Adrenal gland (tissue), 9 donors: ENCODE measurements at regions not wholly inside any gene's neighbourhood (a gene's known extent, or its start where the extent isn't known, plus 50 kb on each side); places are given as distances from the start of the nearest gene placed in this dataset.

Experiments used
- DNase-seq, 7 donors: peaks; one replicate each; pipeline ENCODE4 v3.0.0-alpha.2; 2019 to 2020
- H3K27ac ChIP-seq, 5 donors: fragments of 200-600 bp; sonication (generic) in 4 of 5; 1 replicate in 3 of 5; 2 replicates in 2 of 5; pipeline versions ENCODE4 v1.5.1 to v1.8.0; 2016 to 2020; ENCODE audit warnings: mild to moderate bottlenecking in 1 of 5
- H3K27me3 ChIP-seq: fragments of 200-600 bp; 2 replicates; pipeline ENCODE4 v1.8.0; 2021
- H3K36me3 ChIP-seq, 2 donors: fragments of 200-600 bp; replicated peaks in 1 of 2; 1 replicate in 1 of 2; 2 replicates in 1 of 2; pipeline versions ENCODE4 v1.5.1 to v1.8.0; 2018 to 2022
- H3K4me1 ChIP-seq, 2 donors: fragments of 200-600 bp; replicated peaks in 1 of 2; 1 replicate in 1 of 2; 2 replicates in 1 of 2; pipeline versions ENCODE4 v1.5.1 to v1.8.0; 2018 to 2021
- H3K4me3 ChIP-seq, 4 donors: fragments of 200-600 bp; sonication (generic) in 3 of 4; one replicate each; pipeline ENCODE4 v1.5.1; 2016 to 2018
- H3K9me3 ChIP-seq, 3 donors: fragments of 200-600 bp; sonication (generic) in 1 of 3; replicated peaks in 1 of 3; 1 replicate in 2 of 3; 2 replicates in 1 of 3; pipeline versions ENCODE4 v1.5.1 to v1.8.0; 2016 to 2021
- CTCF ChIP-seq, 6 experiments: fragments of 450-650 bp in 4 of 6; fragments of 200-600 bp in 2 of 6; sonication (generic) in 1 of 6; IDR thresholded peaks; 1 replicate in 5 of 6; 2 replicates in 1 of 6; pipeline versions ENCODE4 v1.5.1 to v1.8.0; 2016 to 2021; ENCODE audit warnings: antibody characterized with exemption in 6 of 6, mild to moderate bottlenecking in 2 of 6, moderate library complexity in 1 of 6
- POLR2A ChIP-seq, 2 donors: fragments of 450-650 bp; IDR thresholded peaks; one replicate each; pipeline ENCODE4 v1.6.1; 2017; ENCODE audit warnings: antibody characterized with exemption in 2 of 2, mild to moderate bottlenecking in 2 of 2, moderate library complexity in 1 of 2
- WGBS, 4 donors: extraction: QIAGEN DNeasy Blood & Tissue Kit in 2 of 4; methylation state at CpG; one replicate each; pipeline versions ENCODE4 v1.1.5 to v1.1.7; 2013 to 2017; 5-methylcytosine and 5-hydroxymethylcytosine counted together
- intact Hi-C, 2 donors: fragments of 100-400 bp; cut with DNase I; formaldehyde crosslinking; loops; one replicate each; pipeline versions ENCODE4 v1.14.1 to v1.15.0; 2022 to 2023
- donor health status: healthy with polysubstance abuse.
- donor health status: Bipolar disorder and iron deficiency.
- donor health status: DM: yes; HTN: yes; CAD: no.
- donor health status: DM: no; HTN: no; CAD: no.
- donor health status: DM: no; HTN: no; CAD: no.

- Histone ChIP-seq H3K9me3 (no peaks in the 10 kb centered on the region), H3K4me1 (no peaks in the 10 kb centered on the region), H3K27ac (no peak overlapping the region), H3K4me3 (no peak overlapping the region), H3K27me3 (no peaks in the 10 kb centered on the region), H3K36me3 (no peaks in the 10 kb centered on the region)
- no peak for DNase-seq
- intact Hi-C loops, result no loop called here
- TF ChIP-seq CTCF (IDR thresholded peaks at IDR 0.05) (no peak), POLR2A (IDR thresholded peaks at IDR 0.05) (no peak)
- WGBS, 4 donors, result 87 to 91% (median 91%) methylated on average over 2 of the region's 2 CpGs
Observed at GRCh38 chr18:29307231-29307630, 1130.3 kb upstream of the CDH2 start.

GRCh38 chr18:29305516-29305915 is 1128.6 kb upstream of the CDH2 start:
- no peak for DNase-seq
- 63 to 83% (median 81%) methylated on average over 3 of the region's 3 CpGs for WGBS, 4 donors
- intact Hi-C loops, result no loop called here
- Histone ChIP-seq H3K27me3 (no peaks in the 10 kb centered on the region), H3K36me3 (no peaks in the 10 kb centered on the region), H3K9me3 (no peaks in the 10 kb centered on the region), H3K4me1 (no peaks in the 10 kb centered on the region), H3K4me3 (no peak overlapping the region), H3K27ac (no peak overlapping the region)
- TF ChIP-seq CTCF (IDR thresholded peaks at IDR 0.05) (no peak), POLR2A (IDR thresholded peaks at IDR 0.05) (no peak)

GRCh38 chr18:29301048-29301447 is 1124.1 kb upstream of the CDH2 start:
- H3K27ac ChIP-seq, result no peak overlapping the region
- TF ChIP-seq CTCF (IDR thresholded peaks at IDR 0.05) (no peak), POLR2A (IDR thresholded peaks at IDR 0.05) (no peak)
- no peaks in the 10 kb centered on the region for H3K27me3 ChIP-seq
- H3K36me3 ChIP-seq, result no peaks in the 10 kb centered on the region
- no peak for DNase-seq
- WGBS, 4 donors, result 69 to 77% (median 76%) methylated on average over 3 of the region's 3 CpGs
- H3K4me3 ChIP-seq, result no peak overlapping the region
- H3K9me3 ChIP-seq, result no peaks in the 10 kb centered on the region
- intact Hi-C loops, result no loop called here
- H3K4me1 ChIP-seq, result no peaks in the 10 kb centered on the region

GRCh38 chr18:29285471-29285870 is 1108.5 kb upstream of the CDH2 start:
- WGBS, 4 donors, result 67 to 80% (median 80%) methylated on average over 2 of the region's 2 CpGs
- no peak for DNase-seq
- no peaks in the 10 kb centered on the region for H3K36me3 ChIP-seq
- no peaks in the 10 kb centered on the region for H3K27me3 ChIP-seq
- no peak overlapping the region for H3K4me3 ChIP-seq
- no peaks in the 10 kb centered on the region for H3K9me3 ChIP-seq
- no peaks in the 10 kb centered on the region for H3K4me1 ChIP-seq
- TF ChIP-seq POLR2A (IDR thresholded peaks at IDR 0.05) (no peak), CTCF (IDR thresholded peaks at IDR 0.05) (no peak)
- intact Hi-C loops, result loop anchor here in 1 of 2 donors (10.0 kb wide), 1 partner anchor 61 kb away; no protein-coding TSS in a partner anchor
- H3K27ac ChIP-seq, result no peak overlapping the region
